Type B pancreatic cell (in vitro differentiated cells): ENCODE measurements at regions not wholly inside any gene's neighbourhood (a gene's known extent, or its start where the extent isn't known, plus 50 kb on each side); places are given as distances from the start of the nearest gene placed in this dataset.

Experiments
- DNase-seq: peaks from one replicate; pipeline ENCODE4 v3.0.0; 2021; ENCODE audit warnings: mixed read lengths; ENCODE audit not compliant: unreplicated experiment; ENCODE audit errors: extremely low spot score
- H3K27ac Mint-ChIP-seq: 2 replicates; pipeline ENCODE4 v1.8.0; 2021; ENCODE audit warnings: mild to moderate bottlenecking, mixed read lengths
- H3K27me3 Mint-ChIP-seq: 2 replicates; pipeline ENCODE4 v1.8.0; 2021; ENCODE audit warnings: mixed read lengths
- H3K36me3 Mint-ChIP-seq: 2 replicates; pipeline ENCODE4 v1.8.0; 2021; ENCODE audit warnings: mixed read lengths
- H3K4me1 Mint-ChIP-seq: one replicate; pipeline ENCODE4 v1.8.0; 2021; ENCODE audit warnings: mixed read lengths; ENCODE audit not compliant: unreplicated experiment
- H3K4me3 Mint-ChIP-seq: 2 replicates; pipeline ENCODE4 v1.8.0; 2021; ENCODE audit warnings: mild to moderate bottlenecking, mixed read lengths
- H3K9me3 Mint-ChIP-seq: 2 replicates; pipeline ENCODE4 v1.8.0; 2021; ENCODE audit warnings: mixed read lengths
- TF ChIP-seq, protein P1 (sequence below): fragments of 200-600 bp; sonication (generic); conservative IDR thresholded peaks from 2 replicates; pipeline ENCODE4 v1.5.0; 2021; ENCODE audit warnings: antibody characterized with exemption, mild to moderate bottlenecking

DNA sequence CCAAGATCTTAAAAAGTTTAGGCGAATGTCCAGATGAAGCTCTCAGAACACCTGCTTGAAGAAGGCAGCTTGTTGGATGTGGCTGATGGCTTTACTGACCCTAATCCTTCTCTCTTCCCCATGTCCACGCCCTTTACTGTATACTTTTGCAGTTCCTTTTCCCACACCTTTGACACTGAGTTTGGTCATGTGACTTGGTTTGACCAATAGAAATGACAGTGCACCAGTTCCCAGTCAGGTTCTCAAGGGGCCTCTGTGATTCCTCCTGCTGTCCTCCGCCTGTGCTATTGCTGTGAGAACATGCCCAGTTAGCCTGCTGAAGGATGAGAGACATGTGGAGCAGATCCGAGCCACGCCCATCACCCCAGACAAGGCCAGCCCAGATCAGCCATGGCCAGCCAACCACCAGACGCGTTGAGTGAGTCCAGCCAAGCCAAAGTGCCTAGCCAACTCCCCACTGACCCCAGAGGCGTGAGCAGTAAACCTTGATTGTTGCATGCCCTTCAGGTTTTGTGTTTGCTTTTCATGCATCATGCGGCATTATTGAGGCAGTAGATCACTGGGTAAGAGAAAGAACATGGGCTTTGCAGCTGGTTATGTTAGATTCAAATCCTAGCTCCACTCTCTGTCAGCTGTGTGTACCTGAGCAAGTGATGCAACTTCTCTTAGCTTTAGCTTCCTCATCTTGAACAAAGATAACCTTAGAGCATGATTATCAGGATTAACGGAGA, 258.0 kb upstream of the SIX2 start:
- H3K4me3 Mint-ChIP-seq, result no peak overlapping the region
- TF ChIP-seq, protein P1, sequence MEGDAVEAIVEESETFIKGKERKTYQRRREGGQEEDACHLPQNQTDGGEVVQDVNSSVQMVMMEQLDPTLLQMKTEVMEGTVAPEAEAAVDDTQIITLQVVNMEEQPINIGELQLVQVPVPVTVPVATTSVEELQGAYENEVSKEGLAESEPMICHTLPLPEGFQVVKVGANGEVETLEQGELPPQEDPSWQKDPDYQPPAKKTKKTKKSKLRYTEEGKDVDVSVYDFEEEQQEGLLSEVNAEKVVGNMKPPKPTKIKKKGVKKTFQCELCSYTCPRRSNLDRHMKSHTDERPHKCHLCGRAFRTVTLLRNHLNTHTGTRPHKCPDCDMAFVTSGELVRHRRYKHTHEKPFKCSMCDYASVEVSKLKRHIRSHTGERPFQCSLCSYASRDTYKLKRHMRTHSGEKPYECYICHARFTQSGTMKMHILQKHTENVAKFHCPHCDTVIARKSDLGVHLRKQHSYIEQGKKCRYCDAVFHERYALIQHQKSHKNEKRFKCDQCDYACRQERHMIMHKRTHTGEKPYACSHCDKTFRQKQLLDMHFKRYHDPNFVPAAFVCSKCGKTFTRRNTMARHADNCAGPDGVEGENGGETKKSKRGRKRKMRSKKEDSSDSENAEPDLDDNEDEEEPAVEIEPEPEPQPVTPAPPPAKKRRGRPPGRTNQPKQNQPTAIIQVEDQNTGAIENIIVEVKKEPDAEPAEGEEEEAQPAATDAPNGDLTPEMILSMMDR, result no peak
- no peaks in the 10 kb centered on the region for H3K36me3 Mint-ChIP-seq
- peaks cover 77% of the 10 kb centered on the region for H3K27me3 Mint-ChIP-seq
- peaks cover 34% of the 10 kb centered on the region for H3K4me1 Mint-ChIP-seq
- H3K27ac Mint-ChIP-seq, result no peak overlapping the region
- peak; percentile 47 for DNase-seq
- H3K9me3 Mint-ChIP-seq, result peaks cover 5% of the 10 kb centered on the region

DNA sequence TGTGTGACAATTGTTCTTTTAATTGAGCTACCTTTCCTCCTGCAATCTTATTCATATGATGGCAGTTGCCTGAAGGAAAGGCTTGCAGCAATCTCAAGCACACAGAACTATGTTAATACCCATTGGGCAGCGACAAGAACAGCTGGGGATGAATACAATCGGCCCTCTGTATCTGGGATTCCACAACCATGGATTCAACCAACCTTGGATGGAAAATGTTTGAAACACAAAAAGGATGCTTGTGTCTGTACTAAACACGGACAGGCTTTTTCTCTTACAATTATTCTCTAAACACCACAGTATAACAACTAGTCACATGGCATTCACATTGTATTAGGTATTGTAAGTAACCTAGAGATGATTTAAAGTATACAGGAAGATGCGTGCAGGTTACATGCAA, 256.1 kb upstream of the SIX2 start:
- H3K27me3 Mint-ChIP-seq, result peaks cover 70% of the 10 kb centered on the region
- H3K27ac Mint-ChIP-seq, result no peak overlapping the region
- H3K4me1 Mint-ChIP-seq, result peaks cover 37% of the 10 kb centered on the region
- no peak overlapping the region for H3K4me3 Mint-ChIP-seq
- no peak for DNase-seq
- TF ChIP-seq, protein P1, result no peak
- no peaks in the 10 kb centered on the region for H3K9me3 Mint-ChIP-seq
- H3K36me3 Mint-ChIP-seq, result no peaks in the 10 kb centered on the region

DNA sequence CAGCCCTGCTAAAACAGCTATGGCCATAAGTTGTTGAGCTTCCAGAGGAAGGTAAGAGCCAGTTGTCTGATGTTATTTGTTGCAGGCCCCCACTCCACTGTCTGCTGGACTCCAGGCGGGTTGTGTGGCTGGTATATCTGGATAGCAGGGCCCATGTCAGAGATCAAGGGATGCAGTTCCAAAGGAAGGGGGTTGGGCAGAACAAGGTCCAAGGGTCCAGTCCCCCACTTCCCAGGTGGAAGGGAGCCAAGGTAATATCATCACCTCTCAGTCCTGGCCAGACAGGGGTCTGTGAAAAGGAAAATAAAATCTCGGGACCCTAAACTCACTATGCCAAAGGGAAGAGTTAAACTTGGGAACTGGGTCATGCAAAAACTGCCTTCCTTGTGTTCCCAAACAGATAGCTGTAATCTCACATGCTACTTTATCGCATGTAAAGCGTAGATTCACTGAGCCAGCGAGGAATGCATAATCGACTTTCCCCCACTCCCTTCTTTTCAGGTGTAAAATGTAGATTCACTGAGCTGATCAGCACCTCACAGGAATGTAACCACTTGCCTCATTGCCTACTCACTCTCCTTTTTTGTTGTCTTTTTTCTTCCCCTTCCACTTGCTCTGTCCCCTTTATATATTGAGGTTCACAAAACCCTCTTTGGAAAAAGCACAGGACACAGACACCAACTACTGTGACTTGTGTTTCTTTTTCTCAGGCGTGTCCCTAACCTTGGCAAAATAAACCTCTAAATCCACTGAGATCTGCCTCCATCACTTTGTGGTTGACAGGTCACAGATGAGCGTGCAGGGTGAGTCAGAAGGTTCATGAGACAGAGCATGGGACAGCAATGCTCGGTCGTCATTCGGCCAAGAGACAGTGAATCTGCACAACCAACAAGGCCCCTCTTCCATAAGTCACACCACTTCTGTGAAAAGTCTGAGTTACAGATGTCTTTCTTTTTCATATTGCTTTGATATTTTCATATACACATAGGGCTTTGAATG, 255.3 kb upstream of the SIX2 start:
- Mint-ChIP-seq H3K36me3 (no peaks in the 10 kb centered on the region), H3K27me3 (peaks cover 66% of the 10 kb centered on the region), H3K4me1 (peaks cover 39% of the 10 kb centered on the region), H3K9me3 (no peaks in the 10 kb centered on the region), H3K4me3 (no peak overlapping the region), H3K27ac (no peak overlapping the region)
- no peak for DNase-seq
- TF ChIP-seq, protein P1, result no peak

DNA sequence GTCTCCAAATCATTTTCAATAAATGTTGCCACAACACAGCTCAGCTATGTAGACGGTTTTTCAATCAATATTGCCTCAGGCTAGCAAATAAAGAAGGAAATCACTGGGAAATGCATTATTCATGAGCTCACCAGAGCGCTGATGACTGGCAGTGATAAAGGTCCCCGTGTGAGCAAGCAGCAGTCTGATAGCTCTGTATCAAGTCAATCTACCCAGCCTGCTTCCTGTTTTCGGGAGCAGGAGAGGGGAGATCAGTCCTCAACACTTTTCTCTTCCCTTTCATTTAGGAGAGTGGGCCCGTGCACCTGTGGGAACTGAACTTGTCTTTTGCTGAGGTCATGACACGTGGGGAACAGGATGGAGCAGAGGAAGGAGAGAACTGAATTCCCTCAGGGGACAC, 253.9 kb upstream of the SIX2 start:
- DNase-seq, result no peak
- Mint-ChIP-seq H3K27ac (no peak overlapping the region), H3K9me3 (no peaks in the 10 kb centered on the region), H3K4me3 (no peak overlapping the region), H3K4me1 (peaks cover 45% of the 10 kb centered on the region), H3K36me3 (no peaks in the 10 kb centered on the region), H3K27me3 (peaks cover 61% of the 10 kb centered on the region)
- TF ChIP-seq, protein P1, result no peak

DNA sequence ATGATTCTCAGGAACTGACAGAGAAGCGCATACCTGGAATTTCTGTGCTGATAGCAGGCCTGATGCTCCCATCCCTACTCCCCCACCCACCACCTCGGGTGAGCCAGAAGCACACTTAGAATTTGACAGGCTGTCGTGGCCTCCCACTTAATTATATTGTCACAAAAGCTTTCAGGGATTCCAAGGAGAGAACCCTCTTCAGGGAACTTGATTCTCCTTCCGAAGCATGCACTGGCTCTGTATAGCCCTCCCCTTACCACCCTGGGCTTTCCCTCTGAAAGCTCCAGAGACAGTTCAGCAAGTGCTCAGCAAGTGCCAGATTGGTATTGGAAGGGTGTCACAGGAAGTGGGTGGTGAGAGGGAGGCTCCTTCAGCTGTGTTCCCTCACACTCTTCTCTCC, 252.5 kb upstream of the SIX2 start:
- H3K27ac Mint-ChIP-seq, result no peak overlapping the region
- DNase-seq, result no peak
- H3K4me1 Mint-ChIP-seq, result peaks cover 53% of the 10 kb centered on the region
- TF ChIP-seq, protein P1, result no peak
- H3K36me3 Mint-ChIP-seq, result no peaks in the 10 kb centered on the region
- H3K4me3 Mint-ChIP-seq, result no peak overlapping the region
- peaks cover 57% of the 10 kb centered on the region for H3K27me3 Mint-ChIP-seq
- no peaks in the 10 kb centered on the region for H3K9me3 Mint-ChIP-seq
